SK-N-SH (cell line): ENCODE measurements at regions not wholly inside any gene's neighbourhood (a gene's known extent, or its start where the extent isn't known, plus 50 kb on each side); places are given as distances from the start of the nearest gene placed in this dataset.

ENCODE experiments used
- CTCF ChIA-PET: fragments of 300-600, 350-600 bp; formaldehyde crosslinking; extraction: SDS; loops from one replicate; lab custom pipeline; 2021; lab: Yijun Ruan, JAX
- POLR2A ChIA-PET: fragments of 350-600 bp; sonication (Branson Sonifier 250); formaldehyde crosslinking; extraction: SDS; loops from one replicate; lab custom pipeline; 2020; ENCODE audit warnings: antibody characterized with exemption, inconsistent platforms; lab: Yijun Ruan, JAX
- DNase-seq: peaks from one replicate; pipeline ENCODE4 v3.0.0; 2012
- H2AFZ ChIP-seq: fragments of 200-600 bp; sonication (generic); 2 replicates; pipeline ENCODE4 v1.8.1; 2016; ENCODE audit warnings: antibody characterized with exemption, mild to moderate bottlenecking, low read depth
- H3F3A ChIP-seq: fragments of 200-600 bp; sonication (generic); replicated peaks from 2 replicates; pipeline ENCODE3; 2016; ENCODE audit warnings: antibody characterized with exemption, mild to moderate bottlenecking; ENCODE audit not compliant: insufficient read depth
- H3K27ac ChIP-seq, 2 experiments: fragments of 200-500 bp in 1 of 2; fragments of 200-600 bp in 1 of 2; sonication (Bioruptor generic) in 1 of 2; sonication (generic), shearing (Covaris generic) in 1 of 2; 2 replicates each; pipeline versions ENCODE4 v1.5.1 to v1.6.1; 2014 to 2016; ENCODE audit warnings: low read depth in 2 of 2, inconsistent platforms in 1 of 2, low read length in 1 of 2, mild to moderate bottlenecking in 1 of 2, mixed read lengths in 1 of 2
- H3K27me3 ChIP-seq: fragments of 200-600 bp; sonication (generic), shearing (Covaris generic); 2 replicates; pipeline ENCODE4 v1.6.1; 2016; ENCODE audit warnings: mixed run types; ENCODE audit not compliant: insufficient read depth
- H3K36me3 ChIP-seq, 2 experiments: fragments of 200-500 bp in 1 of 2; fragments of 200-600 bp in 1 of 2; sonication (Bioruptor generic) in 1 of 2; sonication (generic) in 1 of 2; replicated peaks in 1 of 2; 2 replicates each; pipeline versions ENCODE3 to v1.5.1; 2014 to 2016; ENCODE audit warnings: low read length in 1 of 2, mild to moderate bottlenecking in 1 of 2; ENCODE audit not compliant: insufficient read depth in 2 of 2, control insufficient read depth in 1 of 2
- H3K4me1 ChIP-seq, 2 experiments: fragments of 200-500 bp in 1 of 2; fragments of 200-600 bp in 1 of 2; sonication (Bioruptor generic) in 1 of 2; sonication (generic), shearing (Covaris generic) in 1 of 2; 2 replicates each; pipeline versions ENCODE4 v1.5.1 to v1.6.1; 2014 to 2016; ENCODE audit warnings: low read depth in 1 of 2, low read length in 1 of 2, mixed run types in 1 of 2; ENCODE audit not compliant: insufficient read depth in 2 of 2, control insufficient read depth in 1 of 2
- H3K4me2 ChIP-seq: fragments of 200-600 bp; sonication (generic), shearing (Covaris generic); 2 replicates; pipeline ENCODE4 v1.6.1; 2017; ENCODE audit warnings: mixed run types
- H3K4me3 ChIP-seq, 2 experiments: fragments of 200-500 bp in 1 of 2; fragments of 200-600 bp in 1 of 2; sonication (Bioruptor generic) in 1 of 2; sonication (generic), shearing (Covaris generic) in 1 of 2; 2 replicates each; pipeline versions ENCODE4 v1.5.1 to v1.8.1; 2014 to 2016; ENCODE audit warnings: low read depth in 2 of 2, inconsistent platforms in 1 of 2, low read length in 1 of 2, mild to moderate bottlenecking in 1 of 2, mixed read lengths in 1 of 2, moderate library complexity in 1 of 2
- H3K79me2 ChIP-seq: fragments of 200-600 bp; sonication (generic); 2 replicates; pipeline ENCODE4 v1.8.1; 2017; ENCODE audit warnings: mild to moderate bottlenecking; ENCODE audit not compliant: insufficient read depth
- H3K9ac ChIP-seq: fragments of 200-600 bp; sonication (generic); 2 replicates; pipeline ENCODE4 v1.6.1; 2017; ENCODE audit warnings: mixed run types
- H3K9me2 ChIP-seq: fragments of 200-600 bp; sonication (generic); 2 replicates; pipeline ENCODE4 v1.6.1; 2017; ENCODE audit warnings: mixed run types
- H3K9me3 ChIP-seq: fragments of 200-600 bp; sonication (generic); 2 replicates; pipeline ENCODE4 v1.6.1; 2017; ENCODE audit warnings: mixed run types, mild to moderate bottlenecking, moderate library complexity
- H4K20me1 ChIP-seq: fragments of 200-600 bp; sonication (generic); 2 replicates; pipeline ENCODE4 v1.6.1; 2017; ENCODE audit warnings: mild to moderate bottlenecking, mixed run types; ENCODE audit not compliant: insufficient read depth
- EP300 ChIP-seq, 2 experiments: IDR thresholded peaks; 2 replicates each; pipeline versions ENCODE4 v1.4.0 to v1.6.1; 2012; ENCODE audit warnings: borderline replicate concordance in 1 of 2, low read depth in 1 of 2, low read length in 1 of 2
- FOXJ3 ChIP-seq: sonication (generic); formaldehyde crosslinking; IDR thresholded peaks from 2 replicates; pipeline ENCODE4 v1.5.1; 2020; ENCODE audit warnings: mild to moderate bottlenecking, missing genetic modification reagents
- RCOR1 ChIP-seq: fragments of 150-350 bp; IDR thresholded peaks from 2 replicates; pipeline ENCODE4 v1.6.1; 2017; ENCODE audit warnings: antibody characterized with exemption, low read length
- RFX5 ChIP-seq: IDR thresholded peaks from 2 replicates; pipeline ENCODE4 v1.6.1; 2012; ENCODE audit warnings: mild to moderate bottlenecking, improper control_type of control experiment, low read length
- TCF12 ChIP-seq: IDR thresholded peaks from 2 replicates; pipeline ENCODE4 v1.4.0; 2012
- WGBS: methylation state at CpG from one replicate; pipeline ENCODE4 v1.1.6; 2017; ENCODE audit warnings: low lambda C conversion rate; 5-methylcytosine and 5-hydroxymethylcytosine counted together

DNA sequence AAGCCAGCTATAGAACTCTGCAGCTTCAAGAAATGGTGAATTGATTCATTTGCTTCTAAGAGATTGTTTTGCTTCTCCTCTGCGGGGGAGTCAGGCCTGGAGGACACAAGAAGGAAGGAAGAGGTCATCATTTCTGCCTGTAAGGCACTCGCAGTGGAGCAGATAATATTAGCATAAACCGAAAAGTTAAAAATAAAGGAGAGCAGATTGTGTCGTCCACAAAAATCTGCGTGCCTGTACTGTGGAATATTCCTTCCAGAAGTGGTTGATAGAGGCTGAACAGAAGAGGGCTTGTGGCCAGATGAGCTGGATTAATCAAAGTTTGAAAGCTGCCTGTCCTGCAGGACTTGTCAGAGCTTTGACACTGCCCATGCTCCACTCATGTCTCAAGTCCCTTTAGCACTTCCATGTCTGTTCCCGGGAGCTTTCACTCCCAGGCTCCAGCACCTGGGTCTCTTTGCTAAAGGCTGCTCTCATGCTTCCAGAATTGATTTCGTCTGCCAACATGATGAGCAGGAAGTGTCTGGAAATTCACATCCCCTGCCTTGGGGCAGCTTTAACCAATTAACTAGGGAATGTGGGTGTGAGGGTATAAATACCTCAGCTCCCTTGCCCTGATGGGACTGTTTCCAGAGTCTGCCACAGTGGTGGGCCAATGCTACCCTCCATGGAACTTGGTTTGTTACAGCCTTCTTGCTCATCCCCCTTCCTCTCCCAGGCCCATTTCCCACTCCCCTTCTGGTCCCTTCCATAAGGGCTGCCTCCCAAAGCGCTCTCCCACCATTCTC is 65.1 kb upstream of the STX16 start:
- Histone ChIP-seq H3K9me2 (no peaks in the 10 kb centered on the region), H3K27ac (peak overlapping the region in 1 of 2 experiments; percentile 28; a peak in 1 of 4 replicates)
- no peak for TF ChIP-seq RCOR1
- peak in 1 of 2 experiments; percentile 26; a peak in 1 of 4 replicates for TF ChIP-seq EP300 (IDR thresholded peaks at IDR 0.05; ENCODE audit: borderline replicate concordance in 1 of 2, low read depth in 1 of 2, low read length in 1 of 2)
- 0 out of 2 replicates have a peak, but pooled peaks have one; percentile 28 for TF ChIP-seq TCF12
- TF ChIP-seq, all 33 proteins: peak for 2
- peak; percentile 48 for DNase-seq
- CTCF ChIA-PET = no interaction called here
- H3K9me3 ChIP-seq = no peaks in the 10 kb centered on the region
- H3K4me1 ChIP-seq = peaks cover 0 to 6% of the 10 kb centered on the region in 2 experiments; a peak in 1 of 4 replicates
- no peak overlapping the region for H3K4me2 ChIP-seq
- POLR2A ChIA-PET = no interaction called here
- H3K4me3 ChIP-seq = no peak overlapping the region
- no peaks in the 10 kb centered on the region for H3K27me3 ChIP-seq
- no peaks in the 10 kb centered on the region for H3F3A ChIP-seq
- H4K20me1 ChIP-seq = no peaks in the 10 kb centered on the region
- no peaks in the 10 kb centered on the region for H3K36me3 ChIP-seq
- 69% methylated on average over 8 of the region's 8 CpGs for WGBS
- H2AFZ ChIP-seq = no peak overlapping the region
- no peaks in the 10 kb centered on the region for H3K79me2 ChIP-seq
- H3K9ac ChIP-seq = no peak overlapping the region

DNA sequence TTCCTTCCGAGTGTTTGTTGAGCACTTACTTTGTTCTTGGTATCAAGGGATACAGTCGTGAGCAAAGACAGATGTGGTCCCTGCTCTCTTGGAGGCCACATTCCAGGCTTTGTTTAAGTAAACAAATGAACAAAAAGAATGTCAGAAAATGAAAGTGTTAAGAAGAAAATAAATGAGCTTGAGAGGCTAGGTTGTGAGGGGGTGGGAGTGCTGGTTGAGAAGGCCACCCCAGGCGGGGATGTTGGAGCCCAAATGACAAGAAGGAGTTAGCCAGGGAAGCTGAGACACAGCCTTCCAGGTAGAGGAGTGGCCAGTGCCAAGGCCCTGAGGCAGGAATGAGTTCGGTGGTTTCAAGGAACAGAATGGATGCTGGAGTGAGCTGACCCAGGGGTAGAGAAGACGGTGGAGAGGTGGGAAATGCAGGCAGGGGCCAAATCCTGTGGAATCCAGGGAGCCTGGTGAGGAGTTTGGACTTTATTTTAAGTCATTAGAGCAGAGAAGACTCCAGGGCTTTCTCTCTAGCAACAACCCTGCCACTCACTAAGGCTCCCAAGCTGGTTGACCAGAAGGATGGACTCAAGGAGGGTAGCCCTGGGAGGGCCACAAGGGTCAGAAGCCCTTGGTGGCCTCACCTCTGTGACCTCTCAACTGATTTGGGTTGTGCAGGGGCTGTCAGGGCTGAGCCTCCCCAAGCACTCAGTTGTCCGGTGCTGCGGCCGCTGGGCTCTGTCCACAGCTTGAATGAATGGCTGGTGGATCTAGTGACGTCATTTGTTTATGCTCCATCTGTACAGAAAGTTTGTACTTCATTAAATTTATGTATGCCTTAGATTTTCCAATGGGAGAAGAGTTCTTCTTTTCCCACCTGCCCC is 66.0 kb upstream of the STX16 start:
- Histone ChIP-seq H3K4me3 (no peak overlapping the region), H3K4me1 (peaks cover 0 to 6% of the 10 kb centered on the region in 2 experiments; a peak in 1 of 4 replicates), H3F3A (no peaks in the 10 kb centered on the region), H3K36me3 (no peaks in the 10 kb centered on the region), H3K9me2 (no peaks in the 10 kb centered on the region), H4K20me1 (no peaks in the 10 kb centered on the region), H3K9me3 (no peaks in the 10 kb centered on the region), H3K27ac (peak overlapping the region in 1 of 2 experiments; percentile 28; a peak in 1 of 4 replicates), H3K4me2 (no peak overlapping the region), H3K9ac (no peak overlapping the region), H3K27me3 (no peaks in the 10 kb centered on the region), H2AFZ (no peak overlapping the region)
- POLR2A ChIA-PET = no interaction called here
- no peak for DNase-seq
- CTCF ChIA-PET = no interaction called here
- TF ChIP-seq FOXJ3 = no peak
- TF ChIP-seq, all 33 proteins: peak for 0
- WGBS = 67% methylated on average over 6 of the region's 9 CpGs
- H3K79me2 ChIP-seq = no peaks in the 10 kb centered on the region

DNA sequence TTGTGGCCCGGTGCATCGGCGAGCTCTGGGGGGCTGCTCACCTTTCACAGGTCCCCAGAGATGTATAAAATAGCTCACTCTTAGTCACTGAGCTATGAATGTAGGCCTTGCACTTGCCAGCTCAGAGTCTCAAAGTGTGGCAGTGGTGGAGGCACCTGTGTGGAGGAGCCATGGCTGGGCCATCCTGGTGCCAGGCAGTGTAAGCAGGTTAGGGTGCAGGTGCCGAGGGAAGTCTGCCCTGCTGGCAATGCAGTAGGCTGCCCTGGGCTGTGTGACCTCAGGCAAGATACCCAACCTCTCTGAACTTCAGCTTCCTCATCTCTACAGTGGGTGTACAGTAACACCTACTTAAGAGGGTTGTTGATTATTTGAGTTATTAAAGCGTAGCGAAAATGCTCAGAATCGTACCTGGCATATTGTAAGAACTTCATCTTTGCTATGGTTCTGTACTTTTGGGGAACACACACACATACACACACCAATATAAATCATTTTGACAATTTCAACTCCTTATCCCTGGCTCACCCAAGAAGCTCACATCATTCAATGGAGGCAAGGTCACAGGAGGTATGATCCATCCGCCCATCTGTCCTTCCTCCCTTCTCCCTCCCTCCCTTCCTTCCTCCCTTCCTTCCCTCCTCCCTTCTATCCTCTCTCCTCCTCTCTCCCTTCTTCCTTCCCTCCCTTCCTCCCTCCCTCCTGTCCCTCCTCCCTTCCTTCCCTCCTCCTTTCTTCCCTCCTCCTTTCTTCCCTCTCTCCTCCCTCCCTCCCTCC is 66.8 kb upstream of the STX16 start:
- H3F3A ChIP-seq = no peaks in the 10 kb centered on the region
- CTCF ChIA-PET = no interaction called here
- no peaks in the 10 kb centered on the region for H3K9me2 ChIP-seq
- DNase-seq = no peak
- POLR2A ChIA-PET = no interaction called here
- H3K9me3 ChIP-seq = no peaks in the 10 kb centered on the region
- H4K20me1 ChIP-seq = no peaks in the 10 kb centered on the region
- no peaks in the 10 kb centered on the region for H3K27me3 ChIP-seq
- H3K79me2 ChIP-seq = no peaks in the 10 kb centered on the region
- no peak overlapping the region for H3K4me2 ChIP-seq
- no peak overlapping the region for H3K4me3 ChIP-seq
- WGBS = 93% methylated on average over 4 of the region's 8 CpGs
- H3K9ac ChIP-seq = no peak overlapping the region
- H2AFZ ChIP-seq = no peak overlapping the region
- H3K4me1 ChIP-seq = peaks cover 0 to 6% of the 10 kb centered on the region in 2 experiments; a peak in 1 of 4 replicates
- H3K36me3 ChIP-seq = no peaks in the 10 kb centered on the region
- no peak overlapping the region for H3K27ac ChIP-seq
- TF ChIP-seq RFX5 = no peak
